ENCODE measurements at regions not wholly inside any gene's neighbourhood (a gene's known extent, or its start where the extent isn't known, plus 50 kb on each side); places are given as distances from the start of the nearest gene placed in this dataset.

DNA sequence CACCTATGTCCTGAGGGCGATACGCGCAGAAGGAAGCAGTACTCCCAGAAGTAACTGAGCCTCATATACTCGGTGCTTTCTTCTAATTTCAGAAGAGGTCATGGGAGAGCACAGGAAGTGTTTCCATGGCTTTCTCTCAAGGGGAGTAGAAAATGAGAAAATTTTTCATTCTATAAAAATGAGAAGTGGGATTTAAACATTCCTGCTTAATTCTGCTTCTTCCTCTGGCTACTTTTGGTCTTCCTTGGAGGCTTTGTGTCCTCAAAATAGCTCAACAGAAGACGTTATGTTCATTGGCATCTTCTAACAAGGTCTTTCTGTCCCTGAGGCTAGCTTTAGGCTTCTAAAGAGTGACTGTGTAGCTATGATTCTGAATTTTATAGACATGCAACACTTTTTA, 497.0 kb downstream of the TDRD15 start:
- H3K4ac ChIP-seq (ENCODE audit: low read depth, low read length): no peak overlapping the region
- H2BK15ac ChIP-seq (ENCODE audit: low read depth, low read length): no peak overlapping the region
- TF ChIP-seq MAZ (IDR thresholded peaks at IDR 0.05; ENCODE audit: borderline replicate concordance, low read depth, low read length) (no peak), SMC3 (IDR thresholded peaks at IDR 0.05; ENCODE audit: low read depth, low read length) (no peak), CHD1 (IDR thresholded peaks at IDR 0.05; ENCODE audit: low read depth, low read length) (no peak), FOS (IDR thresholded peaks at IDR 0.05; ENCODE audit: low read depth, low read length) (no peak), RFX5 (IDR thresholded peaks at IDR 0.05; ENCODE audit: low read depth, low read length) (no peak), NFE2L2 (IDR thresholded peaks at IDR 0.05; ENCODE audit: low read depth, low read length) (no peak), POLR2A (IDR thresholded peaks at IDR 0.05; ENCODE audit: low read depth, low read length) (no peak), BHLHE40 (IDR thresholded peaks at IDR 0.05; ENCODE audit: low read depth, low read length) (no peak), CEBPB (IDR thresholded peaks at IDR 0.05; ENCODE audit: low read depth, low read length) (no peak), MAFK (IDR thresholded peaks at IDR 0.05; ENCODE audit: low read depth, low read length) (no peak), MXI1 (IDR thresholded peaks at IDR 0.05; ENCODE audit: borderline replicate concordance, low read depth, low read length) (no peak), RAD21 (IDR thresholded peaks at IDR 0.05; ENCODE audit: low read length) (no peak), RCOR1 (IDR thresholded peaks at IDR 0.05; ENCODE audit: insufficient replicate concordance, low read length) (no peak), CTCF (conservative IDR thresholded peaks at IDR 0.05; ENCODE audit: low read depth, low read length) (no peak)
- TF ChIP-seq, protein P1, sequence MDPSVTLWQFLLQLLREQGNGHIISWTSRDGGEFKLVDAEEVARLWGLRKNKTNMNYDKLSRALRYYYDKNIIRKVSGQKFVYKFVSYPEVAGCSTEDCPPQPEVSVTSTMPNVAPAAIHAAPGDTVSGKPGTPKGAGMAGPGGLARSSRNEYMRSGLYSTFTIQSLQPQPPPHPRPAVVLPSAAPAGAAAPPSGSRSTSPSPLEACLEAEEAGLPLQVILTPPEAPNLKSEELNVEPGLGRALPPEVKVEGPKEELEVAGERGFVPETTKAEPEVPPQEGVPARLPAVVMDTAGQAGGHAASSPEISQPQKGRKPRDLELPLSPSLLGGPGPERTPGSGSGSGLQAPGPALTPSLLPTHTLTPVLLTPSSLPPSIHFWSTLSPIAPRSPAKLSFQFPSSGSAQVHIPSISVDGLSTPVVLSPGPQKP (IDR thresholded peaks at IDR 0.05; ENCODE audit: borderline replicate concordance, low read depth, low read length): no peak
- TF ChIP-seq, protein P2, sequence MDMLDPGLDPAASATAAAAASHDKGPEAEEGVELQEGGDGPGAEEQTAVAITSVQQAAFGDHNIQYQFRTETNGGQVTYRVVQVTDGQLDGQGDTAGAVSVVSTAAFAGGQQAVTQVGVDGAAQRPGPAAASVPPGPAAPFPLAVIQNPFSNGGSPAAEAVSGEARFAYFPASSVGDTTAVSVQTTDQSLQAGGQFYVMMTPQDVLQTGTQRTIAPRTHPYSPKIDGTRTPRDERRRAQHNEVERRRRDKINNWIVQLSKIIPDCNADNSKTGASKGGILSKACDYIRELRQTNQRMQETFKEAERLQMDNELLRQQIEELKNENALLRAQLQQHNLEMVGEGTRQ (IDR thresholded peaks at IDR 0.05; ENCODE audit: low read depth, low read length): no peak
- in situ Hi-C loops (cut with MboI; ENCODE audit: low sequenced_read_pairs) (no loop called here), intact Hi-C loops (cut with micrococcal nuclease) (no loop called here), dilution Hi-C loops (cut with HindIII; ENCODE audit: low sequenced_read_pairs, unreplicated experiment) (no loop called here)
- no peak overlapping the region for H4K91ac ChIP-seq (ENCODE audit: insufficient read depth, low read depth, low read length)
- ChIA-PET CTCF (no interaction called here), POLR2A (ENCODE audit: unreplicated experiment) (no interaction called here)
- H3K56ac ChIP-seq (ENCODE audit: extremely low read depth, insufficient read depth, low read length): no peak overlapping the region
- no peak overlapping the region for H2AK9ac ChIP-seq (replicated peaks; ENCODE audit: low read depth, low read length, poor library complexity)
- no peaks in the 10 kb centered on the region for H3K79me1 ChIP-seq (ENCODE audit: low read depth in 1 of 2, low read length in 2 of 2)
- H3K23ac ChIP-seq (ENCODE audit: low read depth, low read length): no peak overlapping the region
- no peak overlapping the region for H3K14ac ChIP-seq (replicated peaks; ENCODE audit: low read depth, low read length)
- ATAC-seq (ENCODE audit: low read depth) (no peak), DNase-seq (no peak)
- no peaks in the 10 kb centered on the region for H3K9me3 ChIP-seq (ENCODE audit: control insufficient read depth, insufficient read depth, low read length)
- H2AFZ ChIP-seq (replicated peaks; ENCODE audit: low read length, poor library complexity): no peak overlapping the region
- H4K20me1 ChIP-seq (ENCODE audit: insufficient read depth, low read length): no peaks in the 10 kb centered on the region
- no CpG with 5 or more reads among the region's 5 CpGs for WGBS, 2 experiments (ENCODE audit: extremely low coverage in 2 of 2, insufficient read length in 1 of 2)
- no peak overlapping the region for H2BK5ac ChIP-seq (ENCODE audit: low read depth, low read length, poor library complexity, severe bottlenecking)
- no peak overlapping the region for H2BK20ac ChIP-seq (ENCODE audit: low read depth, low read length)
- no peaks in the 10 kb centered on the region for H3K36me3 ChIP-seq (ENCODE audit: control insufficient read depth, insufficient read depth, low read length)
- no peak overlapping the region for H3K27ac ChIP-seq (ENCODE audit: insufficient read depth, low read length)
- H4K5ac ChIP-seq (ENCODE audit: low read depth, low read length): no peak overlapping the region
- H2BK120ac ChIP-seq (ENCODE audit: low read depth, low read length): no peak overlapping the region
- no peak overlapping the region for H3K9ac ChIP-seq (ENCODE audit: low read depth, low read length)
- H3K4me3 ChIP-seq (ENCODE audit: insufficient read depth, low read depth, low read length): no peak overlapping the region
- no peak overlapping the region for H3K18ac ChIP-seq (ENCODE audit: low read depth, low read length)
- H3K27me3 ChIP-seq (ENCODE audit: control insufficient read depth, insufficient read depth, low read length): no peaks in the 10 kb centered on the region
- no TSS peak for BruUV-seq (replicated peaks)
- H3K9me1 ChIP-seq (ENCODE audit: insufficient read depth, low read length): no peaks in the 10 kb centered on the region
- H2AK5ac ChIP-seq (ENCODE audit: low read depth, low read length): no peak overlapping the region
- H3K4me1 ChIP-seq (ENCODE audit: control insufficient read depth, insufficient read depth, low read length): no peaks in the 10 kb centered on the region
- no peak overlapping the region for H3K4me2 ChIP-seq (ENCODE audit: low read depth, low read length)
- no peak overlapping the region for H4K8ac ChIP-seq (ENCODE audit: low read depth in 2 of 2, low read length in 2 of 2)

All from IMR-90 (cell line).